HG02759 (cell line): ENCODE measurements at regions not wholly inside any gene's neighbourhood (a gene's known extent, or its start where the extent isn't known, plus 50 kb on each side); places are given as distances from the start of the nearest gene placed in this dataset.
A peak's percentile ranks its signal among the peaks of the same experiment; 100 is the strongest.
"Not testable (repeated sequence)": the region's sequence is repeated elsewhere in the genome, so short reads cannot be mapped to it uniquely, and the experiment has no call there.

Experiments used
- ATAC-seq: cut with Tn5 transposase; IDR thresholded peaks from one replicate; pipeline ENCODE4 v1.9.1; 2021; ENCODE audit warnings: mild to moderate bottlenecking, moderate library complexity; ENCODE audit not compliant: unreplicated experiment

DNA sequence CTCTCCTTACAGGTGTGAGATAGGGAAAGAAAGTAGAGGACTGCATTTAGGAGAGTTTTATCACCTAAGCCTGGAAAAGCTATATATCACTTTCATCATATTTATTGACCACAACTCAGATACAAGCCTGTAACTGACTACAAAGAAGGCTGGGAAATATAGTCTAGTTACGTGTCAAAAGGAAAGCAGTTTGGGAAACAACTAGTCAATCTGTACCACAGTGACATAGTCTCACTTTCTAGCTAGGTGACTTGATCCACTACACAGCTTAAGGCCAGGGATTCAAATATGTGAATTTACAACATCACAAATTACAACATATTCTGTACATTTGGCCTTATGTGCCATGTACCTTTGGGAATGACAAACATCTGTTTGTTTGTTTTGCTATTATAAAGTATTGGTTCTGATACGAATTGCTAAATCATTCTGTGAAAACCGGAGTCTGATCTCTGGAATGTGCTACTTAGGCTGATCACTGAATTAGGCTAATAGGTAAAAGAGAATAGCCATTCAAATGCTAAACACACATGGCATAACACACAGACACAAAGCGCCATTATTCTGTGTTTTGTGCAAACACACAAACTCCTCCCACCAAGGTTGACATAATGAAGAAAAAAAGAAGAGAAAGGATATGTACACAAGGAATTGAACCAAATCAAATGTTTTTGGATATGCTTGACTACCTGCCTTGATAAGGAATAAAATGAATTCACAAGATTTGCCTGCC lies 279.8 kb downstream of the DUSP6 start:
- ATAC-seq, result no peak

DNA sequence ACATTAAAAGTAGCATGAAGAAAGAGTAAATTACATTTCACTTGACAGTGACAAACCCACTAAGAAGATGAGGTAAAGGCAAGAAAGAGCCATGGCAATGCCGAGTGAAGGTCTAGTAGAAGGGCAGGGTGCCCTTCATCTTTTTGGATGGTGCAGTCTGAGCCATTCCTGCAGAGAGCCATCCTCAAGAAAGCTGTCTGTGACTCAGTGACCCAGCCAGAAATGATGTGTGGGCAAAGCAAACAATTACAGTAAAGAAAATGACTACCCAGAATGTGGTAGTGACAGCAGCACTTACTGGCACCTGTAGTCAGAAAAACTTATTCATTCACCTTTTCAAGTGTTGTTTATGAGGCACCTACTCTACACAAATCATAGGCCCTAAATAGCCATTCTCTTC lies 281.7 kb downstream of the DUSP6 start:
- ATAC-seq, result no peak

DNA sequence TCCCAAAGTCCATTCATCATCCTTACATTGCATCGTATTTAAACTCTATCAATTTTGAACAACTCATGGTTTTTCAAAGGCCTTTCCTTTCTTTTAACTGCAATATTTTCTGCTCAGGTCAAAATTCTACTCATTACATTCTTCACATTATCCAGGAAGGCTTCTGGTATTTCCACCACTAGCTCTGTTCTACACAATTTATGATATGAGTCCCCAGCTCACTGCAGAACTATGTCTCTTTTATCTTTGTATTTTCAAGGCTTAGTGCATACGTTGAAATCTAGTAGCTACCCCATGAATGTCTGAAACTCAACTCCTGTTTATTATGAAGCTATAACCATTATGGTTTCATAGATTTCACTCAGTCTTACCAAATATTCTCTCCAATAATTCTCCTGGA lies 282.9 kb downstream of the DUSP6 start:
- no peak for ATAC-seq

DNA sequence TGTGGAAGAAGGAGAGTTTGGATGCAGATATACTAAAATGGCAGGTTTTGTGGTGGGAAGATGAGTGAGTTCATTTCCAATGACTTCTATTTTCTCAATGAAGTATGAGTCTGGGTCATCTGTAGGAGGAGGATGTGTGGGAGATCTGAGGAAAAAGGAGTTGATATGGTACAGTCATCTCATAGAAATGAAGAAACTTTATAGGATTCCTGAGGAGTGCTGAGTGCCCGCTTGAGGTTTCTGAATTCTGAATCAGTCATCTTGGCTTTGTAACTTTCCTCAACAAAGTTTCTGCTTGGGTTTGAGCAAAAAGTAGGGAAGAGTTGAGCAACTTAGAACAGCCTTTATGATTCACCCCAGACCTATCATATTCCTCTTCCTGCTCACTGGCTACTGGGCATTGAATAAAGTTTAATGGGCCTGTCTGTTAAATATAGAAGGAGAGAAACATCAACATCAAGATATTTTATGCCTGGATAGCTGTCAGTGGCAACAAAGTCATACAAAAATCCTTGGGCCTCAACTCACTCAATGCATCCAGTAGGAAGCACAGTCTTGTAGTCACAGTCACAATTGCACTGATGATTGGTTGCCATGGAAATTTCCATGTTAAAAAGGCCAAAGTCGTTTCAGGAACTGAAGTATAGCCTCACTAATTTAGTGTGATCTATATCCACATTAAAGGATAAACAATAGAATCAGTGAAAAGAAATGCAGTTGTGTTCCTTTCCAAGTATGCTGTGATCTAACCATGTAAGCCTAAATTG lies 284.7 kb downstream of the DUSP6 start:
- no peak for ATAC-seq

GRCh38 chr12:89064780-89065179 lies 287.5 kb downstream of the DUSP6 start:
- no peak for ATAC-seq

GRCh38 chr12:89064151-89064550 lies 288.1 kb downstream of the DUSP6 start:
- ATAC-seq, result no peak

- peak; percentile 56 for ATAC-seq
These were observed 289.3 kb downstream of the DUSP6 start for GRCh38 chr12:89062996-89063395.

GRCh38 chr12:89059721-89060541 lies 292.4 kb downstream of the DUSP6 start:
- no peak for ATAC-seq

GRCh38 chr12:89059056-89059455 lies 293.2 kb downstream of the DUSP6 start:
- no peak for ATAC-seq

GRCh38 chr12:89058402-89058801 lies 293.9 kb downstream of the DUSP6 start:
- ATAC-seq, result no peak

DNA sequence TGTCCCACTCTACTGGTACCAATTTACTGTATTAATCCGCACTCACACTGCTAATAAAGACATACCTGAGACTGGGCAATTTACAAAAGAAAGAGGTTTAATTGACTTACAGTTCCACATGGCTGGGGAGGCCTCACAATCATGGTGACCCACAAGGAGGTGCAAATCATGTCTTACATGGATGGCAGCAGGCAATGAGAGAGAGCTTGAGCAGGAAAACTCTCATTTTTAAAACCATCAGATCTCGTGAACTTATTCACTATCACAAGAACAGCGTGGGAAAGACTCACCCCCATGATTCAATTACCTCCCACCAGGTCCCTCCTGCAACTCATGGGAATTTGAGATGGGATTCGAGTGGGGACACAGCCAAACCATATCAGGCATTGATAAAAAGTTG lies 298.5 kb downstream of the DUSP6 start:
- not testable (repeated sequence) for ATAC-seq

DNA sequence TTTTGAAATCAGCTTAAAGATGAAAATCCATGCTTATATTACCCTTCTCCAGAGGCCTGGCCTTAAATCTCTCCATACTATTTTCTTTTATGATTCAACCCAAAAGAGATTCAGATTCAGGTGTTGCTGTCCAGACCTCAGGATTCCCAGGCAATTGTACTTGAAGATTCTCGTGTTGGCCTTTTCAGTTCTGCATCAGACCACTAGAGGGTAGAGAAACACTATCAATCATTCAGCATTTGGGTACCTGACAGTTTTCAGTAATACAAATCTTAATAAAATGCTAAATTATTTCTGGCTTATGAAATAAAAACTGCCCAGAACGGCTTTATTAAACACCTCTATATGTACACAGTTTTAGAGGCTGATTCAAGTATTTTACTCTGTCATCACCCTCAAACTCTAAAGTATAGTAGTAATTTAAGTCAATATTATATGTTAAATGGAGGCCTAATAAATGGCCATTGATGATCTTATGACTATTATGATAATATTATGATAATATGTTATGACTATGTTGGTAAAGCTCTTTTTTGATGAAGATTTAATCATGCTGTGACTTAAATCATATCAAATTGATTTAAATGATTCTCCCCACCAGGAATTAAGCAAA lies 301.1 kb downstream of the DUSP6 start:
- peak; percentile 82 for ATAC-seq

GRCh38 chr12:89047856-89048418 lies 304.4 kb downstream of the DUSP6 start:
- ATAC-seq, result no peak

GRCh38 chr12:89041078-89041477 lies 311.2 kb downstream of the DUSP6 start:
- ATAC-seq, result no peak

GRCh38 chr12:89040146-89040964 lies 311.9 kb downstream of the DUSP6 start:
- peak; percentile 99 for ATAC-seq

DNA sequence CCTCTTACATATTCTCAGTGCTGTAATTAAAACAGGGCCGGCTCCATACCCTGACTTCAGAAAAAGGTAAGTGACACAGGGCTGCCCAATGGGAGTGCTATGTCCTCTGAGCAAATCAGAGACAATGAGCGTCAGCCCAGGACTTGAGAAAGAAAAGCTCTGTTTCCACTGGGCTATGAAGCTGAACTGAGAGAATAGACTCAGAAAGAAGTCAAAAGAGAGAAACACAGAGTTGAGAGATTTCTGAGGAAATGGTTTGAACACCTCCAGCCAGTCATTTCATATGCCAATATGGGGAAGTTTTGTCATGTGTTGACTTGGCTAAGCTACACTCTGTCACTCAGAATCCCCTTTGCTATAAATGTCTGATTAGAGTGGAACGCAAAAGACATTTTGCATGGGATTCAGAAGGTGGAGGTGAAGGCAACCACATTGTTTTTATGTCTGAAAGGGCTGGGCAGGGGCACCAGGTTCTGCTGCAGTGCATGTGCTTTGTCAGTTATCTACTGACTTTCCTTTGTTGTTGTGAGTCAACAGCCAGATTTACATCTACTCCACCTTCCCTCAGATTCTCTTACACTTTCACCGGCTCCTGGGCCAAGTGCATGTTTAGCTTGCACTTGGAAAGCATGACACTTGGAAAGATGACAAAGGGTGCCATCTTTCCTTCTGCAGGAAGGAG lies 313.3 kb downstream of the DUSP6 start:
- ATAC-seq, result peak; percentile 28

DNA sequence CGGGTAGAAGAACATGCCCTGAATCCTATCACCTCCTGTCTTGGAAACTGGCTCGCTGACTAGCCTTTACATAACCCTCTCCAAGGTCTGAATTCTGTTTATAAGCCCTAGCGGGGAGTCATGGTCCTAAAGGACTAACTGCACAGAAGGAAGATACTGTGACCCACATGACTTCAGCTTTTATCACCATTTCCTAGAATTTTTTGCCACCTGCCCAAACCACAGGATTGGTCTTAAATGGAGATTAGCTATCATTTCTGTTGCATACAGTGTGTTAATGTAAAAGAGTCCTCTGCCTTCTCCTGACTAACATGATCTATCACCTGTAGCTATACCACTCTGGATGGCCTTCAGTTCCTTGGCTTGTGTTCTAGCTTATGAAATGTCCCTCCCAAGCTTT lies 319.2 kb downstream of the DUSP6 start:
- ATAC-seq, result no peak

DNA sequence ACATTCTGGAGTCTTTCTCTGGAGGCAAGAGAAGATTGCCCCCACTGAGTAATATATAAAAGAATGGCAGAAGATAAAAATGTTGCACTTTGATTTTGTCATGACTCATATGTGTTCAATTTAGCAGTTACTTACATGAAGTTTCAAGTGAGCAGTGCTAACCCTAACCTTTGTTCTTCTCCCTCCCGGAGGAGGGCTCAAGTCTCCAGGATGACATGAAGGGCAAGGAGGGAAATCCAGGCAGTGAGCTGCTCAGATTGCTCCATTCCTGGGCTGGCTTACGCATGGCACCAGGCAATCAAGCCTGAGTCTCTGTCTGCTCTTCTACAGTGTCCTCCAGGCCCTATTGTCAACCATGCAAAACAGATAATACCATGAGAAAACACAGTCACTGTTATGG lies 322.3 kb downstream of the DUSP6 start:
- ATAC-seq, result no peak

- ATAC-seq, result no peak
These were observed 327.7 kb downstream of the DUSP6 start for GRCh38 chr12:89024580-89024979.
